Neuronal stem cell (in vitro differentiated cells): ENCODE measurements at regions not wholly inside any gene's neighbourhood (a gene's known extent, or its start where the extent isn't known, plus 50 kb on each side); places are given as distances from the start of the nearest gene placed in this dataset.

Experiments used
- DNase-seq: peaks from one replicate; pipeline ENCODE4 v3.0.0-alpha.2; 2013; ENCODE audit warnings: low spot score
- H2AFZ ChIP-seq: one replicate; pipeline ENCODE4 v1.6.1; 2013; ENCODE audit warnings: mild to moderate bottlenecking, low read length, inconsistent platforms
- H2AK5ac ChIP-seq: 2 replicates; pipeline ENCODE4 v1.6.1; 2013; ENCODE audit warnings: low read depth, mild to moderate bottlenecking, inconsistent platforms, low read length, moderate library complexity, mixed read lengths
- H2BK120ac ChIP-seq: 2 replicates; pipeline ENCODE4 v1.6.1; 2013; ENCODE audit warnings: low read depth, mild to moderate bottlenecking, inconsistent platforms, low read length, moderate library complexity, mixed read lengths
- H2BK12ac ChIP-seq: one replicate; pipeline ENCODE4 v1.6.1; 2013; ENCODE audit warnings: low read length, inconsistent platforms
- H2BK15ac ChIP-seq: 2 replicates; pipeline ENCODE4 v1.6.1; 2013; ENCODE audit warnings: mild to moderate bottlenecking, low read length, inconsistent platforms, mixed read lengths
- H2BK5ac ChIP-seq: one replicate; pipeline ENCODE4 v1.6.1; 2013; ENCODE audit warnings: inconsistent platforms, mild to moderate bottlenecking, low read length, moderate library complexity
- H3K14ac ChIP-seq: one replicate; pipeline ENCODE4 v1.6.1; 2013; ENCODE audit warnings: low read length, inconsistent platforms
- H3K18ac ChIP-seq: 2 replicates; pipeline ENCODE4 v1.6.1; 2013; ENCODE audit warnings: low read length, inconsistent platforms
- H3K23ac ChIP-seq: 2 replicates; pipeline ENCODE4 v1.6.1; 2013; ENCODE audit warnings: low read depth, mild to moderate bottlenecking, mixed read lengths, low read length, inconsistent platforms; ENCODE audit not compliant: poor library complexity
- H3K27ac ChIP-seq: replicated peaks from 3 replicates; pipeline ENCODE4 v1.5.1; 2013; ENCODE audit warnings: low read length, inconsistent platforms
- H3K27me3 ChIP-seq, 3 experiments: 2 replicates each; pipeline ENCODE4 v1.6.1; 2013; ENCODE audit warnings: low read length in 3 of 3, mild to moderate bottlenecking in 2 of 3, inconsistent platforms in 1 of 3, low read depth in 1 of 3, mixed read lengths in 1 of 3, moderate library complexity in 1 of 3; ENCODE audit not compliant: control insufficient read depth in 3 of 3, insufficient read depth in 3 of 3
- H3K36me3 ChIP-seq, 2 donors: replicated peaks in 1 of 2; 2 replicates each; pipeline ENCODE4 v1.6.1; 2013; ENCODE audit warnings: low read length in 2 of 2; ENCODE audit not compliant: control insufficient read depth in 2 of 2, insufficient read depth in 2 of 2
- H3K4ac ChIP-seq: 2 replicates; pipeline ENCODE4 v1.6.1; 2013; ENCODE audit warnings: inconsistent platforms, mild to moderate bottlenecking, low read length, moderate library complexity
- H3K4me1 ChIP-seq, 2 donors: 1 replicate in 1 of 2; 2 replicates in 1 of 2; pipeline ENCODE4 v1.6.1; 2013; ENCODE audit warnings: low read length in 2 of 2, low read depth in 1 of 2; ENCODE audit not compliant: control insufficient read depth in 2 of 2, insufficient read depth in 1 of 2
- H3K4me2 ChIP-seq: one replicate; pipeline ENCODE4 v1.6.1; 2013; ENCODE audit warnings: mild to moderate bottlenecking, low read length, inconsistent platforms; ENCODE audit not compliant: insufficient read depth, poor library complexity, severe bottlenecking
- H3K4me3 ChIP-seq, 2 donors: 2 replicates each; pipeline ENCODE4 v1.5.1; 2013; ENCODE audit warnings: low read length in 2 of 2, mild to moderate bottlenecking in 2 of 2, inconsistent platforms in 1 of 2, moderate library complexity in 1 of 2
- H3K79me1 ChIP-seq: one replicate; pipeline ENCODE4 v1.6.1; 2013; ENCODE audit warnings: low read depth, mild to moderate bottlenecking, inconsistent platforms, low read length, moderate library complexity
- H3K9ac ChIP-seq: one replicate; pipeline ENCODE4 v1.6.1; 2013; ENCODE audit warnings: mild to moderate bottlenecking, low read depth, low read length, inconsistent platforms; ENCODE audit not compliant: poor library complexity
- H3K9me3 ChIP-seq, 2 donors: replicated peaks in 1 of 2; 2 replicates each; pipeline versions ENCODE3 to v1.6.1; 2013; ENCODE audit warnings: low read length in 2 of 2, mild to moderate bottlenecking in 2 of 2, inconsistent platforms in 1 of 2, low read depth in 1 of 2, mixed read lengths in 1 of 2, moderate library complexity in 1 of 2; ENCODE audit not compliant: control insufficient read depth in 2 of 2, insufficient read depth in 1 of 2
- H4K8ac ChIP-seq: one replicate; pipeline ENCODE4 v1.6.1; 2013; ENCODE audit warnings: low read depth, mild to moderate bottlenecking, inconsistent platforms, low read length, moderate library complexity
- H4K91ac ChIP-seq: one replicate; pipeline ENCODE4 v1.6.1; 2013; ENCODE audit warnings: low read length, low read depth, mild to moderate bottlenecking, inconsistent platforms; ENCODE audit not compliant: poor library complexity
- WGBS, 2 donors: extraction: QIAGEN DNeasy Blood & Tissue Kit; methylation state at CpG; one replicate each; pipeline ENCODE4 v1.1.7; 2013; ENCODE audit warnings: missing lambda C conversion rate in 2 of 2, mixed read lengths in 1 of 2; ENCODE audit not compliant: insufficient read length in 2 of 2, insufficient replicate concordance in 1 of 2; ENCODE audit errors: extremely low coverage in 2 of 2; 5-methylcytosine and 5-hydroxymethylcytosine counted together

- no peak overlapping the region for H4K8ac ChIP-seq
- H4K91ac ChIP-seq = no peak overlapping the region
- no peak overlapping the region for H3K14ac ChIP-seq
- no peak overlapping the region for H2BK120ac ChIP-seq
- no peak overlapping the region for H3K27ac ChIP-seq
- no peak overlapping the region for H3K9ac ChIP-seq
- no peak overlapping the region for H3K4ac ChIP-seq
- H2AFZ ChIP-seq = no peak overlapping the region
- H3K18ac ChIP-seq = no peak overlapping the region
- no peak overlapping the region for H2BK5ac ChIP-seq
- DNase-seq = no peak
- no peak overlapping the region for H3K23ac ChIP-seq
- H3K27me3 ChIP-seq = no peaks in the 10 kb centered on the region
- no peaks in the 10 kb centered on the region for H3K9me3 ChIP-seq
- no CpG with 5 or more reads among the region's 1 CpG for WGBS, 2 donors
- no peak overlapping the region for H3K4me2 ChIP-seq
- no peak overlapping the region for H3K4me3 ChIP-seq
- H2BK12ac ChIP-seq = no peak overlapping the region
- H3K4me1 ChIP-seq = no peaks in the 10 kb centered on the region
- no peak overlapping the region for H2AK5ac ChIP-seq
- H3K79me1 ChIP-seq = no peaks in the 10 kb centered on the region
- no peaks in the 10 kb centered on the region for H3K36me3 ChIP-seq
- H2BK15ac ChIP-seq = no peak overlapping the region
Measured at GRCh38 chr6:156282087-156282486, 495.1 kb upstream of the ARID1B start.

GRCh38 chr6:156281266-156281665 is 495.9 kb upstream of the ARID1B start:
- H2BK12ac ChIP-seq = no peak overlapping the region
- H2BK15ac ChIP-seq = no peak overlapping the region
- H3K36me3 ChIP-seq = no peaks in the 10 kb centered on the region
- DNase-seq = no peak
- H3K4me3 ChIP-seq = no peak overlapping the region
- H3K27ac ChIP-seq = no peak overlapping the region
- no peak overlapping the region for H3K9ac ChIP-seq
- no peaks in the 10 kb centered on the region for H3K79me1 ChIP-seq
- H3K18ac ChIP-seq = no peak overlapping the region
- no peak overlapping the region for H2BK120ac ChIP-seq
- no peak overlapping the region for H2AK5ac ChIP-seq
- no peak overlapping the region for H4K91ac ChIP-seq
- no peak overlapping the region for H3K4ac ChIP-seq
- H3K9me3 ChIP-seq = no peaks in the 10 kb centered on the region
- no peak overlapping the region for H3K4me2 ChIP-seq
- no peak overlapping the region for H3K23ac ChIP-seq
- no peak overlapping the region for H3K14ac ChIP-seq
- WGBS, 2 donors = no CpG with 5 or more reads among the region's 4 CpGs
- no peaks in the 10 kb centered on the region for H3K4me1 ChIP-seq
- H4K8ac ChIP-seq = no peak overlapping the region
- H2BK5ac ChIP-seq = no peak overlapping the region
- no peaks in the 10 kb centered on the region for H3K27me3 ChIP-seq
- H2AFZ ChIP-seq = no peak overlapping the region

- Histone ChIP-seq H3K9ac (no peak overlapping the region), H3K9me3 (peaks cover 0 to 2% of the 10 kb centered on the region in 2 donors), H4K8ac (no peak overlapping the region), H2BK120ac (no peak overlapping the region), H3K36me3 (no peaks in the 10 kb centered on the region), H2AFZ (no peak overlapping the region), H3K14ac (no peak overlapping the region), H3K79me1 (no peaks in the 10 kb centered on the region), H2BK5ac (no peak overlapping the region), H3K4me2 (no peak overlapping the region), H2AK5ac (no peak overlapping the region), H2BK15ac (no peak overlapping the region), H2BK12ac (no peak overlapping the region), H3K4ac (no peak overlapping the region), H4K91ac (no peak overlapping the region), H3K27ac (no peak overlapping the region), H3K4me1 (no peaks in the 10 kb centered on the region), H3K23ac (no peak overlapping the region), H3K18ac (no peak overlapping the region), H3K27me3 (no peaks in the 10 kb centered on the region), H3K4me3 (no peak overlapping the region)
- WGBS, 2 donors = no CpG with 5 or more reads among the region's 4 CpGs
- DNase-seq = no peak
Measured at GRCh38 chr6:156280065-156280464, 497.1 kb upstream of the ARID1B start.

GRCh38 chr6:156279261-156279969 is 497.8 kb upstream of the ARID1B start:
- no peak overlapping the region for H2BK120ac ChIP-seq
- H4K8ac ChIP-seq = no peak overlapping the region
- no peaks in the 10 kb centered on the region for H3K79me1 ChIP-seq
- H3K9ac ChIP-seq = no peak overlapping the region
- no CpG with 5 or more reads among the region's 3 CpGs for whole genome bisulfite sequencing, 2 donors
- no peak overlapping the region for H3K4ac ChIP-seq
- no peak overlapping the region for H3K4me3 ChIP-seq
- no peak overlapping the region for H2AK5ac ChIP-seq
- no peaks in the 10 kb centered on the region for H3K4me1 ChIP-seq
- no peak overlapping the region for H3K4me2 ChIP-seq
- no peak overlapping the region for H2BK5ac ChIP-seq
- no peak overlapping the region for H3K18ac ChIP-seq
- H2AFZ ChIP-seq = no peak overlapping the region
- H3K14ac ChIP-seq = no peak overlapping the region
- no peak overlapping the region for H2BK12ac ChIP-seq
- H3K9me3 ChIP-seq = peaks cover 0 to 2% of the 10 kb centered on the region in 2 donors
- H4K91ac ChIP-seq = no peak overlapping the region
- no peak for DNase-seq
- no peaks in the 10 kb centered on the region for H3K27me3 ChIP-seq
- H3K36me3 ChIP-seq = no peaks in the 10 kb centered on the region
- H3K27ac ChIP-seq = no peak overlapping the region
- no peak overlapping the region for H3K23ac ChIP-seq
- no peak overlapping the region for H2BK15ac ChIP-seq
